ENCODE measurements at regions not wholly inside any gene's neighbourhood (a gene's known extent, or its start where the extent isn't known, plus 50 kb on each side); places are given as distances from the start of the nearest gene placed in this dataset.

GRCh38 chr18:33836564-33836963 is 258.5 kb downstream of the ASXL3 start:
- Histone ChIP-seq H3K36me3 (ENCODE audit: insufficient read depth, low read length) (no peaks in the 10 kb centered on the region), H2AFZ (ENCODE audit: low read length) (no peak overlapping the region), H4K20me1 (ENCODE audit: insufficient read depth, low read length, poor library complexity, severe bottlenecking) (no peaks in the 10 kb centered on the region), H3F3A (ENCODE audit: low read depth) (no peaks in the 10 kb centered on the region), H3K79me2 (ENCODE audit: insufficient read depth, low read length) (no peaks in the 10 kb centered on the region), H3K9ac (ENCODE audit: low read depth, low read length, poor library complexity, severe bottlenecking) (no peak overlapping the region), H3K9me2 (replicated peaks; ENCODE audit: low read depth, low read length) (no peaks in the 10 kb centered on the region), H3K27me3 (ENCODE audit: insufficient read depth, low read length, poor library complexity, severe bottlenecking) (no peaks in the 10 kb centered on the region), H3K4me1 (ENCODE audit: insufficient read depth, low read length, poor library complexity, severe bottlenecking) (no peaks in the 10 kb centered on the region), H3K4me3 (ENCODE audit: low read length, poor library complexity, severe bottlenecking) (no peak overlapping the region), H3K9me3 (ENCODE audit: insufficient read depth, low read depth, low read length) (no peaks in the 10 kb centered on the region), H3K4me2 (ENCODE audit: low read depth, low read length, poor library complexity, severe bottlenecking) (no peak overlapping the region)
- TF ChIP-seq EZH2phosphoT487 (IDR thresholded peaks at IDR 0.05; ENCODE audit: borderline replicate concordance) (no peak), CTCF (conservative IDR thresholded peaks at IDR 0.05; ENCODE audit: low read length) (no peak)

GRCh38 chr18:33835419-33835818 is 257.4 kb downstream of the ASXL3 start:
- TF ChIP-seq EZH2phosphoT487 (IDR thresholded peaks at IDR 0.05; ENCODE audit: borderline replicate concordance), result no peak
- TF ChIP-seq CTCF (conservative IDR thresholded peaks at IDR 0.05; ENCODE audit: low read length), result no peak
- no peaks in the 10 kb centered on the region for H3K79me2 ChIP-seq (ENCODE audit: insufficient read depth, low read length)
- H3K9ac ChIP-seq (ENCODE audit: low read depth, low read length, poor library complexity, severe bottlenecking), result no peak overlapping the region
- H4K20me1 ChIP-seq (ENCODE audit: insufficient read depth, low read length, poor library complexity, severe bottlenecking), result no peaks in the 10 kb centered on the region
- no peaks in the 10 kb centered on the region for H3K4me1 ChIP-seq (ENCODE audit: insufficient read depth, low read length, poor library complexity, severe bottlenecking)
- no peaks in the 10 kb centered on the region for H3K9me3 ChIP-seq (ENCODE audit: insufficient read depth, low read depth, low read length)
- no peaks in the 10 kb centered on the region for H3K27me3 ChIP-seq (ENCODE audit: insufficient read depth, low read length, poor library complexity, severe bottlenecking)
- H3K4me3 ChIP-seq (ENCODE audit: low read length, poor library complexity, severe bottlenecking), result no peak overlapping the region
- H3K36me3 ChIP-seq (ENCODE audit: insufficient read depth, low read length), result no peaks in the 10 kb centered on the region
- no peak overlapping the region for H2AFZ ChIP-seq (ENCODE audit: low read length)
- no peaks in the 10 kb centered on the region for H3F3A ChIP-seq (ENCODE audit: low read depth)
- no peaks in the 10 kb centered on the region for H3K9me2 ChIP-seq (replicated peaks; ENCODE audit: low read depth, low read length)
- no peak overlapping the region for H3K4me2 ChIP-seq (ENCODE audit: low read depth, low read length, poor library complexity, severe bottlenecking)

DNA sequence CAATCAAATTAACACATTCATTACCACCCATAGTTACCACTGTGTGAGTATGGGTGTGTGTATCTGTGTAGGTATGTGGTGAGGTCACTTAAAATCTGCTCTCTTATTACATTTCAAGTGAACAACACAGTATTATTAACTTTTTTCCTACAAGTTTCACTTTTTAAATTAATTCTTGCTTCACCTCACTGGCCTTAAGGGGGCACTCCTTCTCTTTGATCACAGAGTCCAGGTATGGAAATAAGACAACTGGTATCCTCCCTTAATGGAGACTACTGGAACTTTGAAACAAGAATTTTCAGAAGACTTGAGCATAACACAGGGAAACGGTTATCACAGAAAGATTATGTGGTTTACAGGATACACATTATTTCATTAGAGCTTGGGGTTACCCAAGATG is 255.8 kb downstream of the ASXL3 start:
- H3K9me3 ChIP-seq (ENCODE audit: insufficient read depth, low read depth, low read length), result no peaks in the 10 kb centered on the region

More for the DNA sequence above, 255.8 kb downstream of the ASXL3 start:
- H3K4me1 ChIP-seq (ENCODE audit: insufficient read depth, low read length, poor library complexity, severe bottlenecking), result no peaks in the 10 kb centered on the region
- H3K4me3 ChIP-seq (ENCODE audit: low read length, poor library complexity, severe bottlenecking), result no peak overlapping the region
- H3K4me2 ChIP-seq (ENCODE audit: low read depth, low read length, poor library complexity, severe bottlenecking), result no peak overlapping the region
- no peaks in the 10 kb centered on the region for H3K36me3 ChIP-seq (ENCODE audit: insufficient read depth, low read length)
- no peaks in the 10 kb centered on the region for H3K79me2 ChIP-seq (ENCODE audit: insufficient read depth, low read length)
- H2AFZ ChIP-seq (ENCODE audit: low read length), result no peak overlapping the region
- H3K9me2 ChIP-seq (replicated peaks; ENCODE audit: low read depth, low read length), result no peaks in the 10 kb centered on the region
- H3K27me3 ChIP-seq (ENCODE audit: insufficient read depth, low read length, poor library complexity, severe bottlenecking), result no peaks in the 10 kb centered on the region
- no peaks in the 10 kb centered on the region for H4K20me1 ChIP-seq (ENCODE audit: insufficient read depth, low read length, poor library complexity, severe bottlenecking)
- H3F3A ChIP-seq (ENCODE audit: low read depth), result no peaks in the 10 kb centered on the region
- no peak overlapping the region for H3K9ac ChIP-seq (ENCODE audit: low read depth, low read length, poor library complexity, severe bottlenecking)
- TF ChIP-seq EZH2phosphoT487 (IDR thresholded peaks at IDR 0.05; ENCODE audit: borderline replicate concordance) (no peak), CTCF (conservative IDR thresholded peaks at IDR 0.05; ENCODE audit: low read length) (peak; percentile 49)

Data from Loucy (cell line).